MM.1S (cell line): ENCODE measurements at regions not wholly inside any gene's neighbourhood (a gene's known extent, or its start where the extent isn't known, plus 50 kb on each side); places are given as distances from the start of the nearest gene placed in this dataset.

Experiments
- EZH2phosphoT487 ChIP-seq: fragments of 300-600 bp; sonication (generic); IDR thresholded peaks from 2 replicates; pipeline ENCODE4 v1.6.1; 2018; ENCODE audit warnings: antibody characterized with exemption, low read length
- TF ChIP-seq, protein P1 (sequence below): fragments of 300-600 bp; sonication (generic); IDR thresholded peaks from 2 replicates; pipeline ENCODE4 v1.5.1; 2016; ENCODE audit warnings: antibody characterized with exemption, low read length, mixed read lengths

DNA sequence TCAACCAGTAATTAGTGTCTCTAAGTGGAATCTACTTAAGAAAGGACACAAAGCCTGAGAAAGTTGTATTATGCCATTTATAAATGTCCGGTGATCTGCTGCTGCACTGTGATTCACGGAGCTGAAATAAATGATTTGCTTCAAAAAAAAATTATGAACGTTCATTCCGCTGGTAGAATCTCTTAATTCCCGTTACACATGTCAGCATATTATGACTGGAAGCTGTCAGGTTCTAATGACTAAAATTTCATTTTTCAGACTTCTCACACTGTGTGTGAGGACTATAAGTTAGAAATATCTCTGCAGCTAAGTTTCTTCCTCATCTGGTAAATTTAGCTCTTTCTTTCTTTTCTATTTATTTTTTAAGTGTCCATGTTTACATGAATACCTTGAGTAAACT, 647.1 kb downstream of the VRK1 start:
- TF ChIP-seq, protein P1, sequence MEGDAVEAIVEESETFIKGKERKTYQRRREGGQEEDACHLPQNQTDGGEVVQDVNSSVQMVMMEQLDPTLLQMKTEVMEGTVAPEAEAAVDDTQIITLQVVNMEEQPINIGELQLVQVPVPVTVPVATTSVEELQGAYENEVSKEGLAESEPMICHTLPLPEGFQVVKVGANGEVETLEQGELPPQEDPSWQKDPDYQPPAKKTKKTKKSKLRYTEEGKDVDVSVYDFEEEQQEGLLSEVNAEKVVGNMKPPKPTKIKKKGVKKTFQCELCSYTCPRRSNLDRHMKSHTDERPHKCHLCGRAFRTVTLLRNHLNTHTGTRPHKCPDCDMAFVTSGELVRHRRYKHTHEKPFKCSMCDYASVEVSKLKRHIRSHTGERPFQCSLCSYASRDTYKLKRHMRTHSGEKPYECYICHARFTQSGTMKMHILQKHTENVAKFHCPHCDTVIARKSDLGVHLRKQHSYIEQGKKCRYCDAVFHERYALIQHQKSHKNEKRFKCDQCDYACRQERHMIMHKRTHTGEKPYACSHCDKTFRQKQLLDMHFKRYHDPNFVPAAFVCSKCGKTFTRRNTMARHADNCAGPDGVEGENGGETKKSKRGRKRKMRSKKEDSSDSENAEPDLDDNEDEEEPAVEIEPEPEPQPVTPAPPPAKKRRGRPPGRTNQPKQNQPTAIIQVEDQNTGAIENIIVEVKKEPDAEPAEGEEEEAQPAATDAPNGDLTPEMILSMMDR, result no peak
- no peak for TF ChIP-seq EZH2phosphoT487
